CD14-positive monocyte (primary cell): ENCODE measurements at regions not wholly inside any gene's neighbourhood (a gene's known extent, or its start where the extent isn't known, plus 50 kb on each side); places are given as distances from the start of the nearest gene placed in this dataset.

ENCODE experiments used
- DNase-seq, 3 donors: peaks; one replicate each; pipeline ENCODE4 v3.0.0-alpha.2; 2011 to 2022
- H2AFZ ChIP-seq: 2 replicates; pipeline ENCODE4 v1.6.0; 2012; ENCODE audit warnings: mild to moderate bottlenecking, low read depth, low read length, inconsistent platforms; ENCODE audit not compliant: insufficient read depth, poor library complexity, severe bottlenecking
- H3K27ac ChIP-seq, 2 donors: 1 replicate in 1 of 2; 2 replicates in 1 of 2; pipeline ENCODE4 v1.5.1; 2012 to 2013; ENCODE audit warnings: low read length in 2 of 2, control low read depth in 1 of 2, inconsistent platforms in 1 of 2, low read depth in 1 of 2, mild to moderate bottlenecking in 1 of 2
- H3K27me3 ChIP-seq, 2 donors: one replicate each; pipeline versions ENCODE4 v1.6.0 to v1.6.1; 2011 to 2013; ENCODE audit warnings: low read length in 2 of 2; ENCODE audit not compliant: control insufficient read depth in 2 of 2, insufficient read depth in 2 of 2
- H3K36me3 ChIP-seq, 2 donors: replicated peaks in 1 of 2; 1 replicate in 1 of 2; 2 replicates in 1 of 2; pipeline versions ENCODE4 v1.5.1 to v1.6.1; 2012 to 2013; ENCODE audit warnings: low read length in 2 of 2, control low read depth in 1 of 2, inconsistent platforms in 1 of 2, mild to moderate bottlenecking in 1 of 2; ENCODE audit not compliant: insufficient read depth in 2 of 2, control insufficient read depth in 1 of 2
- H3K4me1 ChIP-seq, 2 donors: 1 replicate in 1 of 2; 2 replicates in 1 of 2; pipeline versions ENCODE4 v1.5.1 to v1.6.1; 2012 to 2013; ENCODE audit warnings: low read length in 2 of 2, control low read depth in 1 of 2, inconsistent platforms in 1 of 2, mild to moderate bottlenecking in 1 of 2, moderate library complexity in 1 of 2; ENCODE audit not compliant: insufficient read depth in 2 of 2, control insufficient read depth in 1 of 2
- H3K4me2 ChIP-seq: replicated peaks from 2 replicates; pipeline ENCODE3; 2012; ENCODE audit warnings: low read length, moderate library complexity, mild to moderate bottlenecking; ENCODE audit not compliant: poor library complexity, severe bottlenecking; ENCODE audit errors: extremely low read depth
- H3K4me3 ChIP-seq, 3 experiments: fragments of 200-600 bp in 1 of 3; sonication (generic) in 1 of 3; replicated peaks in 1 of 3; 1 replicate in 2 of 3; 2 replicates in 1 of 3; pipeline ENCODE4 v1.5.1; 2011 to 2013; ENCODE audit warnings: low read length in 3 of 3, mild to moderate bottlenecking in 3 of 3, control low read depth in 2 of 3, low read depth in 2 of 3, inconsistent platforms in 1 of 3, moderate library complexity in 1 of 3
- H3K79me2 ChIP-seq: 2 replicates; pipeline ENCODE4 v1.6.0; 2012; ENCODE audit warnings: mild to moderate bottlenecking, control low read depth, inconsistent platforms, low read length, moderate library complexity; ENCODE audit not compliant: insufficient read depth
- H3K9ac ChIP-seq: 2 replicates; pipeline ENCODE4 v1.6.0; 2017; ENCODE audit warnings: low read length, mild to moderate bottlenecking; ENCODE audit not compliant: insufficient read depth, poor library complexity, severe bottlenecking
- H3K9me3 ChIP-seq, 2 donors: replicated peaks in 1 of 2; 1 replicate in 1 of 2; 2 replicates in 1 of 2; pipeline versions ENCODE4 v1.5.1 to v1.6.1; 2012 to 2013; ENCODE audit warnings: low read length in 2 of 2, control low read depth in 1 of 2; ENCODE audit not compliant: control insufficient read depth in 1 of 2, insufficient read depth in 1 of 2
- H4K20me1 ChIP-seq: 2 replicates; pipeline ENCODE4 v1.6.0; 2012; ENCODE audit warnings: mild to moderate bottlenecking, low read length, control low read depth, moderate library complexity; ENCODE audit not compliant: insufficient read depth
- H3K27ac Mint-ChIP-seq, 7 donors: one replicate each; pipeline ENCODE4 v1.8.0; 2020; ENCODE audit warnings: mild to moderate bottlenecking in 7 of 7, mixed read lengths in 7 of 7, moderate library complexity in 6 of 7, inconsistent platforms in 2 of 7
- H3K27me3 Mint-ChIP-seq, 3 donors: one replicate each; pipeline ENCODE4 v1.8.0; 2021 to 2022; ENCODE audit warnings: low read depth in 3 of 3, mild to moderate bottlenecking in 3 of 3, mixed read lengths in 3 of 3, moderate library complexity in 3 of 3, inconsistent platforms in 1 of 3
- H3K36me3 Mint-ChIP-seq, 2 donors: one replicate each; pipeline ENCODE4 v1.8.0; 2020; ENCODE audit warnings: mixed read lengths in 2 of 2, inconsistent platforms in 1 of 2, mild to moderate bottlenecking in 1 of 2
- H3K4me1 Mint-ChIP-seq: one replicate; pipeline ENCODE4 v1.8.0; 2020; ENCODE audit warnings: mild to moderate bottlenecking, mixed read lengths
- H3K4me3 Mint-ChIP-seq, 2 donors: one replicate each; pipeline ENCODE4 v1.8.0; 2020; ENCODE audit warnings: mild to moderate bottlenecking in 2 of 2, mixed read lengths in 2 of 2, moderate library complexity in 1 of 2
- H3K9me3 Mint-ChIP-seq, 7 donors: one replicate each; pipeline ENCODE4 v1.8.0; 2020 to 2022; ENCODE audit warnings: mixed read lengths in 7 of 7, mild to moderate bottlenecking in 6 of 7, moderate library complexity in 6 of 7, inconsistent platforms in 2 of 7
- WGBS: methylation state at CpG from one replicate; pipeline ENCODE4 v1.1.5; 2013; ENCODE audit warnings: missing lambda C conversion rate; ENCODE audit not compliant: insufficient coverage; 5-methylcytosine and 5-hydroxymethylcytosine counted together
- intact Hi-C, 2 donors: fragments of 100-400 bp; cut with micrococcal nuclease; formaldehyde crosslinking; loops; one replicate each; pipeline versions ENCODE4 v1.15.0 to v1.15.1; 2023
- TF ChIP-seq, protein P1 (sequence below): fragments of 200-600 bp; IDR thresholded peaks from one replicate; pipeline ENCODE4 v1.8.0; 2022; ENCODE audit warnings: antibody characterized with exemption, mild to moderate bottlenecking

DNA sequence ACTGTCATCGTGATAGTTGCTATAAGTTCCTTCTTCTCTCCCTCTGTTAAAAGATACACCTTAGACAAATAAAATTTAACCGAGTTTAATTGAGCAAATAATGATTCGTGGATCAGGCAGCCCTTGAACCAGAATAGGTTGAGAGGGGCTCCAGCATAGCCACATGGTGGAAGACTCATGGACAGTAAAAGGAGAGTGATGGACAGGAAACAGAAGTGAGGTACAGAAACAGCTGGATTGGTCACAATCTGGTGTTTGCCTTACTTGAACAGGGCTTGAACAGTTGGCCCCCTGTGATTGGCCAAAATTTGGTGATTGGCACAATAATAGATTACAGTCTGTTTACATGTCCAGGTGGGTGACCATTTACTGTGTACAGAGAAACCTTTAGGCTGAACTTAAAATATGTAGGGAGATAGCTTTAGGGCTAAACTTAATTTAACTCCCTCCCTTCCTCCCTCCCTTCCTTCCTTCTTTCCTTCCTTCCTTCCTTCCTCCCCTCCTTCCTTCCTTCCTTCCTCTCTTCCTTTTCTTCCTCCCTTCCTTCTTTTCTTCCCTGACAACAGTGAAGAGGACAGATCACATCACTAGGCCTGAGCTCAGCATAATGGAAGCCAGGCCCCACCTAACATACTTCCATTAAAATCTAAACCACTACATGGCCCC, 531.8 kb upstream of the JARID2 start:
- intact Hi-C loops: loop anchor here in 1 of 2 donors (10.0 kb wide), 1 partner anchor 439 kb away; no protein-coding TSS in a partner anchor
- peak overlapping the region in 6 of 7 donors; percentile 0 to 91 (median 64) for H3K27ac Mint-ChIP-seq
- 63% methylated on average over 2 of the region's 3 CpGs for WGBS

DNA sequence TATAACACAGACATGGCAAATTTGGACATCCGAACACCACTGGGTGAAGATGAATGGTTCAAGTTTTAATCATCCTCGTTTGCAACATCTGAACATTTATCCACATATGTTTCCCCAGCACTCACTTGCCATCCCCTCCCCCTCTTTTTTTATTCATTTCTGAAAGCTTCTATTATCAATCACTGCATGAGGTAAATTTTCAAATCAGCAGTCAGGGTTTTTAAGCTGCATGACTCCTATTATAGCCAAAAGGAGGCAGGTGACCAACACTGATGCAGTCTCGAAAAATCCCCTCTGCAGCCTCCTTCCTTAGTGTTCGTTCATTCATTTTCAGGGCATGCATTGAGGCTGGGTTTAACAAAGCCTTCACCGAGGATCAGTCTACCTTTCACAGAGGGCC, 530.8 kb upstream of the JARID2 start:
- no peaks in the 10 kb centered on the region for H3K36me3 ChIP-seq
- TF ChIP-seq, protein P1, sequence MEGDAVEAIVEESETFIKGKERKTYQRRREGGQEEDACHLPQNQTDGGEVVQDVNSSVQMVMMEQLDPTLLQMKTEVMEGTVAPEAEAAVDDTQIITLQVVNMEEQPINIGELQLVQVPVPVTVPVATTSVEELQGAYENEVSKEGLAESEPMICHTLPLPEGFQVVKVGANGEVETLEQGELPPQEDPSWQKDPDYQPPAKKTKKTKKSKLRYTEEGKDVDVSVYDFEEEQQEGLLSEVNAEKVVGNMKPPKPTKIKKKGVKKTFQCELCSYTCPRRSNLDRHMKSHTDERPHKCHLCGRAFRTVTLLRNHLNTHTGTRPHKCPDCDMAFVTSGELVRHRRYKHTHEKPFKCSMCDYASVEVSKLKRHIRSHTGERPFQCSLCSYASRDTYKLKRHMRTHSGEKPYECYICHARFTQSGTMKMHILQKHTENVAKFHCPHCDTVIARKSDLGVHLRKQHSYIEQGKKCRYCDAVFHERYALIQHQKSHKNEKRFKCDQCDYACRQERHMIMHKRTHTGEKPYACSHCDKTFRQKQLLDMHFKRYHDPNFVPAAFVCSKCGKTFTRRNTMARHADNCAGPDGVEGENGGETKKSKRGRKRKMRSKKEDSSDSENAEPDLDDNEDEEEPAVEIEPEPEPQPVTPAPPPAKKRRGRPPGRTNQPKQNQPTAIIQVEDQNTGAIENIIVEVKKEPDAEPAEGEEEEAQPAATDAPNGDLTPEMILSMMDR: no peak
- no peaks in the 10 kb centered on the region for H3K79me2 ChIP-seq
- H3K27me3 ChIP-seq: no peaks in the 10 kb centered on the region
- WGBS: 100% methylated on average over 1 of the region's 5 CpGs
- H3K27ac ChIP-seq: no peak overlapping the region
- intact Hi-C loops: loop anchor here in 1 of 2 donors (10.0 kb wide), 1 partner anchor 440 kb away; no protein-coding TSS in a partner anchor
- DNase-seq: no peak
- peaks cover 6 to 10% of the 10 kb centered on the region in 2 donors for H3K36me3 Mint-ChIP-seq
- no peaks in the 10 kb centered on the region for H3K9me3 ChIP-seq
- no peak overlapping the region for H3K9ac ChIP-seq
- H3K4me3 ChIP-seq: no peak overlapping the region
- peaks cover 73% of the 10 kb centered on the region for H3K4me1 Mint-ChIP-seq
- no peak overlapping the region for H2AFZ ChIP-seq
- H3K9me3 Mint-ChIP-seq: peaks cover 0 to 5% (median 3%) of the 10 kb centered on the region in 7 donors
- peaks cover 0 to 4% (median 3%) of the 10 kb centered on the region in 3 donors for H3K27me3 Mint-ChIP-seq
- H4K20me1 ChIP-seq: no peaks in the 10 kb centered on the region
- peaks cover 53 to 56% of the 10 kb centered on the region in 2 donors for H3K4me1 ChIP-seq
- H3K27ac Mint-ChIP-seq: peak overlapping the region in 3 of 7 donors; percentile 31 to 64 (median 62)
- no peak overlapping the region for H3K4me3 Mint-ChIP-seq
- H3K4me2 ChIP-seq: no peak overlapping the region

More for the DNA sequence above, 531.8 kb upstream of the JARID2 start:
- peaks cover 6 to 10% of the 10 kb centered on the region in 2 donors for H3K36me3 Mint-ChIP-seq
- H3K4me2 ChIP-seq: no peak overlapping the region
- peaks cover 46 to 54% of the 10 kb centered on the region in 2 donors for H3K4me1 ChIP-seq
- no peak for DNase-seq
- H4K20me1 ChIP-seq: no peaks in the 10 kb centered on the region
- H3K9me3 ChIP-seq: no peaks in the 10 kb centered on the region
- no peak overlapping the region for H3K4me3 Mint-ChIP-seq
- H3K9me3 Mint-ChIP-seq: peaks cover 0 to 5% (median 1%) of the 10 kb centered on the region in 7 donors
- no peak overlapping the region for H2AFZ ChIP-seq
- peaks cover 0 to 4% (median 3%) of the 10 kb centered on the region in 3 donors for H3K27me3 Mint-ChIP-seq
- H3K9ac ChIP-seq: no peak overlapping the region
- no peaks in the 10 kb centered on the region for H3K27me3 ChIP-seq
- no peaks in the 10 kb centered on the region for H3K36me3 ChIP-seq
- H3K4me3 ChIP-seq: no peak overlapping the region
- TF ChIP-seq, protein P1: no peak
- H3K4me1 Mint-ChIP-seq: peaks cover 70% of the 10 kb centered on the region
- no peaks in the 10 kb centered on the region for H3K79me2 ChIP-seq
- peak overlapping the region in 1 of 2 donors; percentile 46 for H3K27ac ChIP-seq
